Vagina (tissue), 2 donors: ENCODE measurements at regions not wholly inside any gene's neighbourhood (a gene's known extent, or its start where the extent isn't known, plus 50 kb on each side); places are given as distances from the start of the nearest gene placed in this dataset.

Experiments
- CTCF ChIP-seq, 3 experiments: fragments of 450-650 bp in 2 of 3; fragments of 200-600 bp in 1 of 3; sonication (generic) in 1 of 3; IDR thresholded peaks; one replicate each; pipeline ENCODE4 v1.5.1; 2017 to 2019; ENCODE audit warnings: antibody characterized with exemption in 3 of 3, mild to moderate bottlenecking in 2 of 3, moderate library complexity in 2 of 3
- POLR2A ChIP-seq, 2 donors: fragments of 450-650 bp; IDR thresholded peaks; one replicate each; pipeline ENCODE4 v1.6.1; 2017; ENCODE audit warnings: antibody characterized with exemption in 2 of 2, mild to moderate bottlenecking in 2 of 2, moderate library complexity in 2 of 2
- POLR2AphosphoS5 ChIP-seq, 2 donors: sonication (generic); formaldehyde crosslinking; IDR thresholded peaks; one replicate each; pipeline ENCODE4 v1.9.0; 2017; ENCODE audit warnings: antibody characterized with exemption in 2 of 2, mild to moderate bottlenecking in 2 of 2, low read depth in 1 of 2; ENCODE audit not compliant: insufficient read depth in 1 of 2

- no peak for TF ChIP-seq CTCF (IDR thresholded peaks at IDR 0.05)
- TF ChIP-seq POLR2A (IDR thresholded peaks at IDR 0.05) = no peak
- TF ChIP-seq POLR2AphosphoS5 (IDR thresholded peaks at IDR 0.05; ENCODE audit: insufficient read depth in 1 of 2, low read depth in 1 of 2) = no peak
Observed at GRCh38 chr3:683770-684169, 409.1 kb upstream of the CNTN6 start.
